Activated T-helper 1 cell treated with Interleukin-2 at 50 U/mL for 16 hours (primary cell): ENCODE measurements at regions not wholly inside any gene's neighbourhood (a gene's known extent, or its start where the extent isn't known, plus 50 kb on each side); places are given as distances from the start of the nearest gene placed in this dataset.
"Not testable (repeated sequence)": the region's sequence is repeated elsewhere in the genome, so short reads cannot be mapped to it uniquely, and the experiment has no call there.

Source experiments
- DNase-seq: peaks from one replicate; pipeline ENCODE4 v3.0.0-alpha.2; 2020; ENCODE audit warnings: low read depth

DNA sequence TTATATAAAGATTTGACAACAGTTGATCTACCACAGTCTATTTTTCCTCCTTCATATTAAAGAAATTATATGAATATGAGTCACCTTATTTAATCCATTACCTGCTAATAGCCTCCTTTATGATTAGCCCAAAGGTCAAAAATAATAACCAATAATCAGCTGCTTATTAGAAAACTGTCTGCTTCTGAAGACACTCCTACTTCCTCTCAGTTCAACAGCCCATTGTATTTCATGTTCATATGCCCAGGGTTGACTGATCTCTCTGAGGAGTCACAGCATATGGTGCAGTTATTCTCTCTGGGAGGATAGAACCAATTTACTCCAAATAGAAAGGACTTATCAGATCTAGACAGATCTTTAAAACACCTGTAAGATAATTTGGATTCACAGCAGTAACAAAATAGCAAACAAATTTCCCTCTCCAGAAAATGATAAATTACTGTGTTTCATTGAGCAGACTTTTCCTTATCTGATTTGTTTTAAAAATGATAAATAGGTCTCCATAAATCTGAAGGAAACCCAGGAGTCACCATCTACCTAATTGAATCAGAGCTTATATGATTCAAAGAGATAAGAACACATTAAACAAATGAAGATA, 180.4 kb upstream of the ITGA1 start:
- no peak for DNase-seq

DNA sequence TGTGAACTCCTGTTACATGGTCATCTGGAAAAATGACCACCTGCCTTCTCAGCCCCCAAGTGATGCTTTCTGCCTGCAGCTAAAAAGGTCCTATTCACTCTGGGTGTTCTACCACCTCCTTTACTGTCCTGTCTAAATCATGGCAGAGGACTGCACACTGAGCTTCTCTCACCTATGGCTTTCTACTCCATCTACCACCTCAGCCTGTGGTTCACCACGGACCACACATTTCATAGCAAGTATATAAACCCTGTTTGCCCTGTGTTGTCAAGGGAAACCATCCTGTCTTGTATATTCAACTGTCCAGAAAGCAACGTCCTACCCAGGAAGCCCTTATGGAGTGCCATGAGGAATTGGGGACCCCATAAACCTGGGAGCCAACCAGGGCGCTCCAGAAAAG, 167.4 kb upstream of the ITGA1 start:
- no peak for DNase-seq

DNA sequence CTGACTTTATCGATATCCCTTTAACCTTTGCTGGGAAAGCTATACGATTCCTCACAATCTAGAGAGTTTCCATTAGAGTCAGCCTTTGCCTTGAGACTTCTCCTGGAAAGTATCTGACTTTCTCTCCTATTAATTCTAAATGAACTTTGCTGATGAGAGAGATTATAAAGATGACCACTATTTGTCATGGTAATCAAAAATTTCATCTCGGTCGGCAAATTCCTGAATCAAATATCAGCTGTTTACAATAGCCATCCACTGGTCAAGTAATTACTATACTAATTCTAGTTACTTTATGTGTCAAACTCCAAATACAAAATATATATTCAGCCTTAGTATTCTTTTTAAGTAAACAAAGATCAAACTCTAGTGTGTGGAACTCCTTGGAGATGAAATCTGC, 164.4 kb upstream of the ITGA1 start:
- no peak for DNase-seq

DNA sequence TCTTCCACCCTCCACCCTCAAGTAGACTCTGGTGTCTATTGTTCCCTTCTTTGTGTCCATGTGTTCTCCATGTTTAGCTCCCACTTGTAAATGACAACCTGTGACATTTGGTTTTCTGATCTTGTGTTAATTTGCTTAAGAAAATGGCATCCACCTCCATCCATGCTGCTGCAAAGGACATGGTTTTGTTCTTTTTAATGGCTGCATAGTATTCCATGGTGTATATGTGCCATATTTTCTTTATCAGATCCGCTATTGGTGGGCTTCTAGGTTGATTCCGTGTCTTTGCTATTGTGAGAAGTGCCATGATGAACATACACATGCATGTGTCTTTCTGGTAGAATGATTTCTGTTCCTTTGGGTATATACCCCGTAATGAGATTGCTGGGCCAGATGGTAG, 163.4 kb upstream of the ITGA1 start:
- no peak for DNase-seq

DNA sequence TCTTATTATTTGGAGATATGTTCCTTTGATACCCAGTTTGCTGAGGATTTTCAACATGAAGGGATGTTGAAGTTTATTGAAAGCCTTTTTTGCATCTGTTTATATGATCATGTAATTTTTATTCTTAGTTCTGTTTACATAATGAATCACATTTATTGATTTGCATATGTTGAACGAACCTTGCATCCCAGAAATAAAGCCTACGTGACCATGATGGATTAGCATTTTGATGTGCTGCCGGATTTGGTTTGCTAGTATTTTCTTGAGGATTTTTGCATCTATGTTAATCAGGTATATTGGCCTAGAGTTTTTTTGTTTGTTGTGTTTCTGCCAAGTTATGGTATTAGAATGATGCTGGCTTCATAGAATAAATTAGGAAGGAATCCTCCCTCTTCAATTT, 161.4 kb upstream of the ITGA1 start:
- no peak for DNase-seq

DNA sequence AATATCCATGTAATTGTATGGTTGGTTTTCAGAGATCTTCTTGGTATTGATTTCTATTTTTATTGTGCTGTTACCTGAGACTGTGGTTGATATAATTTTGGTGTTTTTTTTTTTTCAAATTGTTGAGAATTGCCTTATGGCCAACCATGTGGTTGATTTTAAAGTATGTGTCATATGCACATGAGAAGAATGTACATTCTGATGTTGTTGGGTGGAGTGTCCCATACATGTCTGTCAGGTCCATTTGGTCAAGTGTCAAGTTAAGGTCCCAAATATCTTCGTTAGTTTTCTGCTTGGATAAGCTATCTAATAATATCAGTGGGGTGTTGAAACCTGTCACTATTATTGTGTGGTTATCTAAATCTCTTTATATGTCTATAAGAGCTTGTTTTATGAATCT, 160.0 kb upstream of the ITGA1 start:
- no peak for DNase-seq

DNA sequence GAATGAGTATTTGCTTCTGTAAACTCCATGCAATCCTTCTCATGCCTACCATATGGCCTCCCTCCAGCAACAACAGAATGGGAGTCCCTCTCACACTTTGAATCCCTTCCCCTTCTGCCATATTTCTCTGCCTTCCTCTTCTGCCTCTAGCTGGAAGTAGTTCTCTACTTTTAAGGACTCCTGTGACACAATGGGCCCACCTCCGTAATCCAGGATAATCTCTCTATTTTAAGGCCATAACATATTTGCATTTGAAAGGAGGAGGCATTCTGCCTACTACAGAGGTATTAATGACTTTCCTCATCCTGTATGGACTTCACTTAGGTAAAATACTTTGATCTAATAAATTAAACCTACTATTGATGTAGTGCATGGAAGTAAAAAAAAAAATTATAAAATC, 155.4 kb upstream of the ITGA1 start:
- DNase-seq, result no peak

DNA sequence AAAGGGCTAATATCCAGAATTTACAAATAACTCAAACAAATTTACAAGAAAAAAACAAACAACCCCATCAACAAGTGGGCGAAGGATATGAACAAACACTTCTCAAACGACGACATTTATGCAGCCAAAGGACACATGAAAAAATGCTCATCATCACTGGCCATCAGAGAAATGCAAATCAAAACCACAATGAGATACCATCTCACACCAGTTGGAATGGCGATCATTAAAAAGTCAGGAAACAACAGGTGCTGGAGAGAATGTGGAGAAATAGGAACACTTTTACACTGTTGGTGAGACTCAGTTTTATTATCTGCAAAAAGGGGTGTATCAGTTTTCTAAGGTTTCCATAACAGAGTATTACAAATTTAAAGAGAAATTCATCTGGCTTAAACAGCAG, 153.5 kb upstream of the ITGA1 start:
- DNase-seq, result not testable (repeated sequence)

DNA sequence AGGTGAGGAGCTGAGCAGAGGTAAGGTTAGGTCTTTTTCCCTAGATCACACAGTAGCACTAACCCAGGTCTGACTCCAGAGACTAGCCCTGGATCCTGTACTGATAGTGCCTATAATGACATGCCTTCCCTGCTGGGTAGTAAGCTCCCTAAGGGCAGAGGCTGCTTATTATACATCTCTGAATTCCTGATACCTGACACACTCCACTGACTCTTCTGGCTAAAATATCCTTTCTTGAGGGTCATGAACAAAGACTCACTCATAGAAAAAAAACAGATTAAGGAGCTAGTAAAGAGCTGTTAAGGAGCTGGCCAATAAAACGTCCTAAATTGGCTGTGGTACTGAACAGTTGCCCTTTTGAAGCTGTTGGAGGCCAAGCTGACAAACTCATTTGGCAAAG, 149.0 kb upstream of the ITGA1 start:
- DNase-seq, result no peak

DNA sequence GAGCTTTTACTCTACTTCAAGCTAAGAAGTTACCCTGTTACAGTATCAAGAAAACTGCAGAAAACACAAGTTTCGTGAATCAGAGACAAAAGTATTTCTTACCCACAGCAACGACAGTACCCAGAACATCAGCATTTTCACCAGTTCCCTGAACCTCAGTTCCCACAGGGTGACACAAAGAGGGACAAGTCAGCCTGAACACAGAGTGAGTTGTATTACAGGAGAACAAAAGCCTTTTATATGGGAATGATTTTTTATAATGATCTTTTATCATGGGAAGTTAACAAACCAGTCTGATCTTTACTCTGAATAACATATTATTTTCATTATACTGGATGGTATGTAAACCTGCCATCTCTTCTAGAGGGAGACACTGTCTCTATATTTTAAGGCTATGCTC, 139.0 kb upstream of the ITGA1 start:
- DNase-seq, result no peak

DNA sequence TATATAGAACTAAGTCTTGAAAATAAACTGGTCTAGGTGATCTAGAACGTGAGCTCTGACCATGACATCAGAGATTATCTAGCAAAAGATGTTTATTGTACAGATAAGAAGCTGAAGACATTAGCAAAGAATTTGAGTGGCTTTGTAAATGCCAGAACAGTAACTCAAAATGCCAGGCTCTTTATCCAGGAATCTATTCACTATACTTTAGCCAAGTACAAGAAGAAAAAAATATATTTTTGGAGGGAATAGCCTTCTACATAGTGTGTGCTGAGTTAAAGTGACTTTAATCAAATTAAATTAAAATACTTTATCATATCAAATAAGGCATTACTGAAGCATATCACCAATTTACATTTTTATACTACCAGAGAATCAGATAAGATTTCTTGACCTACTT, 132.6 kb upstream of the ITGA1 start:
- no peak for DNase-seq

DNA sequence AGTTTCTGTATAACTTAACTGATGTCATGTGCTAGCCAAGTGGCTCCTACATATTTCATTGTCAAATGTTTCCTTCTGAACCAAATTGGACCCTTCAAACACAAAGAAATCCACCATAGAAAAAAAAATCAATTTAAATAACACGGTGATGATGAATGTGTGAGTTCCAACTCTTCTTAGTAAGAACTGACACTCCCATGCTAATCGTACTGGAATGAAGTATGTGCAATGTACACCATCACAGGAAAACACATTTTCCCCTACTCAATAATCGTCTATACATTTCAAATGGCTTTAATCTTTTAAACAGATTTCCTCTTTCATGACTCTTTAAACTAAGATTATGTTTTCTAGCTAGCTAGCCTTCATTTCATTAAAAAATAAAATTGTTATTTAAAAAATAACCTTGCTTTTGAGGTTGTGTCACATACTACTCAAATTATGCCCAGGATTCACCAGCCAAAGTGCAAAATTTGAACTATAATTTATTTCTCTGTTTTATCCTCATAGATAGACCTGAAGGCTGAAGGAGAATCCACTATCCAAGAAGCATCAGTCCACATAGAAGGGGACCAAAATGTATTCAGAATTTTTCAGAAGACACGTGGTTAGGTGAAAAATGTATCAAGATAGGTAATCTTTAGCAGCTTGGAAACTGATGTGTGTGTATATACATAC, 131.0 kb upstream of the ITGA1 start:
- DNase-seq, result no peak

DNA sequence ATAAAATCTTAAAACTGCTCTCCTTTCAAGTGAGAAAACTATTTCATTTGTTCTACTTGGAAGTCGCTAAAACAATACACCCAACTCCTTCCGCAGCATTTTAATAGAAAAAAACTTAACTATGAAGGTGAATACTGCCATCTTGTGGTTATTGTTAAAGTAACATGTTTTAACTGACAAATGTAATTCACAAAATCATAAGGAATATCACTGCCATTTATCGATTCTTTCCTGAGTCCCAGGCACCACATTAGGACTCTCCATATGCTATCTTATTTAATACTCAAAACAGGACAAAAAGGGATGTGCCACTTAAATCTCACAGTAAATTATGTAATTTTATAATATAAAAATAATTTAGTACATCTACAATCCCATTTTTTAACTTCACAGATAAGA, 130.5 kb upstream of the ITGA1 start:
- no peak for DNase-seq

DNA sequence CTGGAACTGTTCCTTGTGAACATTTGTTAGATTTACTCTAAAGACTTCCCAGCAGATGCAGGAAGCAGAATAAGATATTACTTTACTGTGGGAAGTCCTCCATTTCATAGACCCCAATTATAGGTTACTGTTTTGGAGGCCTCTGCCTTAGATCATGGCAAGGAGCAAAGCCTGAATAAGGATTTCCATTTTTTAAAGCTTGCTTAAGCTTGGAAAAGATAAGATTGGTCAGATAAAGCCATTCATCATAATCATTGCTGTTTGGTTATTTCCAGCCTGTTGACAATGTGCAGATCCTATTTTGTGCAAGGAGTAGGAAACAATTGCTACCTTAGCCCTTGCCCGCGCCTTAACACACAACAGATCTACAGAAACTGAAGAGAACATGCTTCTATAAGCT, 129.5 kb upstream of the ITGA1 start:
- DNase-seq, result no peak

DNA sequence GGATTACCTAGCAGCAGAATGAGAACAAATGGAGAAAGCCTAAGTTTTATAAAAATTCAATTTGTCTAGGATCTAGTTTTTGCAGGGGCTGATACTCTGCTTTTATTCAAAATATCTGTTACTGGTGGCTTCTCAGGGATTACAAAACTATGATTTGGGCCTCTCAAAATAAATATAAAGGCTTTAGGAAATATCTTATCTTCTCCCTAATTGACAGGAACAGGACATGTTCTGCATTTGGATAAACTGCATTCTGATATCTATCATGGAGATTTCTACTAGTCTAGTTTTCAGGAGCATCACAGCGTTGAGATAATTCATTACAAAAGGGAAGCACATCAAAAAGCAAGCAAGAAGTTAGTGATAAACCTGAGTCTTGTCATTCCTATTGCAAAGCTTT, 127.1 kb upstream of the ITGA1 start:
- no peak for DNase-seq

DNA sequence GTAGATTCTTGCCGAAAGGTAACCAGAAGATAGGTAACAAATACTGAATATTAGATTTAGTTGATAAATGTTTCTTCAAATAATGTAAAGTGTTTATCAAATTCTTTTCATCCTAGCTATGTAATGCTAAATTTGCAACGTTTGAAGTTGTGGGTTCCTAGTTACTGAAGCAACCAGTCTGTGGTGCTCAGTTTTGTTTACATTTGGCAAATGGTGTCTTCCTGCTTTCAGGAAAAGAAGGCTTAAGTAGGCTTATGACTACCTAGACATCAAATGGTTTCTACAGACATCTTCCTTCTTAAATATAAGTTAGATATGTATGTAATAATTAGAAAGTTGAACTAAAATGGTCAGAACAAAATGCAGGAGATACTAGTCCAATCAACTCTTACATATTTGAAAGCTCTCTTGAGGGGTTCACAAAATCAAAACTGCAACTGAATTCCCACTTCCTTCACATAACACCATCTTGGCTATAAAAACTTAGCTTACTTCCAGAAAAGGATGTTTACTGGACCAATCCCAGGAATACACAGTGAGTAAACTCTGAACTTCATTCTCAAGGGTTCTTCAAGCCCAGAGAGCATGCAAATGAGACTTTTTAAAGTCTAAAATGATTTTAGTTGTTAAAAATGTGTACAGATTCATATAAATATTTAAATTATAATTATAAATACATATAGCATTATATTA, 125.7 kb upstream of the ITGA1 start:
- DNase-seq, result no peak

DNA sequence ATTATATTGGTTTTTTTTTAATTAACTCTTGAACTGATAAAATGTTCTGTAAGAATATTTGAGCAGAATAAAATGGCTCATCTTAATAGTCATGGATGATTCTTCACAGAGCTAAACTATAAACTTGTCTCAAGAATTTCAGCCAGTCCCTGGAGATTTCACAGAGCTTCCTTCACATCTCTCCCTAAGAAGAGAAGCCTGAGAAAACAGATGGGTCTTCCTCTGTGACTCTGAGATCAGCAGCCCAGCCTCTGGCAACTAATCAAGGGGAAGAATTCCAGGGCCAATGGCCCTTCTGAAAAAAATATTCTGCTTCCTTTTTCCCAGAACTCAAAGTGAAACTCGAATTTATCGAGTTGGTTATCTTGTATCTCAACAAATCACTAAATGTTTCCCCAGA, 122.2 kb upstream of the ITGA1 start:
- DNase-seq, result no peak

DNA sequence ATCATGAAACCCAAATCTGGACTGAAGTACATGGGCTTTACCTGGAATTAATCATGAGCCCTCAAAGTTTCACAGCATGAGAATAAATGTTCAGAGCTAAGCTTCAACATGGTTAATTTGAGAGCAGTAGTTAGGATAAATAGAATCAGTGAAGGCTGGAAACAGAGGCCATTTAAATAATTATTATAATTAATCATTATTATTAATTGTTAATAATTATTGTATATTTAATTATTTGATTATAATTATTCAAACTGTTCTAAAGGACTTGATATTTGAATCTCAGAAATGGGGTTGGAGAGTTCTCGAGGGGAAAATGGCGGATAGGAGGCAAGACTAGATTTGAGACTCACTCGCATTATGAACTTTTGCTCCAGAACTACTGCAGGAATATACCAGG, 119.6 kb upstream of the ITGA1 start:
- DNase-seq, result no peak

DNA sequence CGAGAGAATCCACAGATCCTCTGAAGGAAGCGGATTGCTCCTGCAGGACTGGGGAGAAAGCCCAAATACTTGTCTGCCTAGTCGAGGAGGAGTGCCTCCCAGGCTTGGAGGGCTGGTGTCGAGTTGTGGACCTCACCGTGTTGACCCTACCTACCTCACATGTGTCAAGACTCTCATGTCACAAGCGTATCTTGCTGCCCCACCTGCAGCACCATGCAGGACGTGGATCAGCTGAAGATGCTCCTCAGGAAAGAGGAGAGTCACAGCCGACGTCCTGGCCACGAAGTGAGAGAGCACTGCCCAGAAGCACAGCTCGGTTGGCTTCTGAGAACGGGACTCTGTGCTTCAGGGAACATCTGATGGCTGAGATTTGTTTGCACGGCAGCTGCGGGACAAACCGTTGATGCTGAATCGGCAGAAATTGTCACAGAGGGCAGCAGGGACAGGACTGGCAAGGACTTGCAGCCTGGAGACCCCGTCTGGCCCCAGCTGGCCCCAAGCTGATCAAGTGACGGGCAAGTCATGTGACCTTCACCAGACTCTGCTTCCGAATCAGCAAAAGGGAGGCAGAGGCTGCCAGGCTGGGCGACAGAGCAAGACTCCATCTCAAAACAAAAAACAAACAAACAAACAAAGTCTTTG, 119.1 kb upstream of the ITGA1 start:
- DNase-seq, result no peak

DNA sequence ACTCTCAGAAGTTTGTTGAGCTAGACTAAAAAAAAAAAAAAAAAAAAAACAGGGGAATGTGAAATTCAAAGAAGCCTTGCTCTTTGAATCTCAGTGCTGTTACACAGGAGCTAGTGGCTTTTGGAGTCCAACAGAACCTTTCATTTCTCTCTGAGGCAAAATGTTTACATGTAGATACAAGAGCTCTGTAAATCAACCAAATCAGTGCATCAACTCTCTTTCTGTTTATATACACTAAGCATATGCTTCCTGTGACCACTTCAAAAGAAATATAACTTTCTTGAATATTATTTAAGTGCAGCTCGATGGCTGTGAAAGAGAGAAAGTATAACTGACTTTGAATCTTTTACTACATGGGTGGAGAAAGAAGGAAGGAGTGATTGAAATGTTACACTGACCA, 115.3 kb upstream of the ITGA1 start:
- no peak for DNase-seq

DNA sequence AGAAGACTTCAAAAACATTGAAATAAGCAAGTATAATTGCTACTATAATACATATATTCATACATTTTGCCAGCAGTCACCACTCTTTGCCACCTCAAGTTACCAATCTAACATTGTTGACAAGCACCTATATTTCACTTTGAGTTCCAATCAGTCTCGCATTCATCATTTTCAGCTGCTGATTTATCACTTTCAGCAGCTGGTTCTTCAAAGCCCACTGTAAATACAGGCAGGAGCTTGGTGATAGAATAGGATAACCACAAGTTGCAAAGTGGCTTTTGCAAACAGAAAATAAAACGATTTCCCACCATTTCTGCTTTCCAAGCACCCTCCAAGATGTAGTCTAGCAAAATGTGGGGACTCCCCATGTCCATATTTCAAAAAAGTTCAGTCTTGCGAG, 114.2 kb upstream of the ITGA1 start:
- no peak for DNase-seq

DNA sequence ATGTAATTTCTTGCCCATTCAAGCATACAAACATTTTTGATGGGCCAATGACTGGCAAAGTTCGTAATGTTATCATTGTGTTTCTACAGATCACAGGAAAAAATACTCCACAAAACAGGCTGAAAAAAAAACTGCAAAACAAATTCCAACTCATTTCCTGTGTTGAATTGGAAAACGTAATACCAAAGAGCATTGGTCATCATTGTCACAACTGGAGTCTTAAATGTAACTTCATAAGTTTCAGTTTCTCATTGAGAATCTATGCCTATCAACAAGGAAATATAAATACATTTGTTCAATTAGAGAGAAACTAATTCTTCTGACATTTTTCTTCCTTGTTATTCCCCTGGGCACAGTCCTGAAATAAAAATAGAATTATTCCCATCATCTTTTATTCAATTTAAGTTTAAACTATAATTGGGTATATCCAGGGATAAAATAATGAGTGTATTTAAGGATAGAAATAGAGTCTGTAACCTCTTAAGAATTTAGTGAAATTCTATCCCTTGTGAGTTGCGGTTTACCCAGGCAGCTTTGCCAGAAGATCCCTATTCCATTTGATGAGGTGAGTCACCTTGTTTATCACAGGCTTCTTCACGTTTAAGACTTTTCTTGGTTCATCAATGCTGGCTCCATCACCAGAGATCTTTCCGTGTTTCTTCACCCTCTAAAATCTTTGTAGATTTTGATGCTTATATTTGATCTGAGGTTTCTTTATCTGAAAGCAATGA, 112.7 kb upstream of the ITGA1 start:
- no peak for DNase-seq

DNA sequence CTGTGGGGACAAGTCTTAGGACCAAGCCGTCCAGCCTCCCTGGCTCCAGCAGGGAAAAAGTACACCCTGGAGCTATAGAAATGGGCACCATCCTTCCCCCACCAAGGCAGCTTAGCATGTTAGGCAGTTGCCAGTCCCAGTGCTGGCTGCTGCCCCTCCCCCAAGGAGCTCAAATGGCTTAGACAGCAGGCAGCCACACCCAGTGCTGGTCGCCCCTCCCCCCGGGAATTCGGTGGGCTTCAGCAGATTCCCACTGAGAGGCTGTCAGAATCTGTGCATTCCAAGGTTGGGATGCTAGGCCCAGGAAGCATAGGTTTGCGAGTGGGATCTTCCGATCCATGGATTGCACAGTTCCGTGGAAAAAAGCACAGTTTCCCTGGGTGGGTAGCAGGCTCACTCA, 105.2 kb upstream of the ITGA1 start:
- DNase-seq, result no peak
